LNCaP clone FGC (cell line): ENCODE measurements at regions not wholly inside any gene's neighbourhood (a gene's known extent, or its start where the extent isn't known, plus 50 kb on each side); places are given as distances from the start of the nearest gene placed in this dataset.

Experiments
- DNase-seq: peaks from one replicate; pipeline ENCODE4 v3.0.0-alpha.2; 2011; ENCODE audit warnings: low read depth
- H3K4me3 ChIP-seq: 2 replicates; pipeline ENCODE4 v1.5.1; 2011; ENCODE audit warnings: mild to moderate bottlenecking, low read depth, low read length, control low read depth
- CTCF ChIP-seq: IDR thresholded peaks from 2 replicates; pipeline ENCODE4 v1.5.1; 2012; ENCODE audit warnings: mild to moderate bottlenecking; ENCODE audit not compliant: control insufficient read depth, insufficient read depth; ENCODE audit errors: extremely low read depth

- DNase-seq: no peak
- H3K4me3 ChIP-seq: no peak overlapping the region
- TF ChIP-seq CTCF: no peak
Observed at GRCh38 chr15:26477044-26477443, 295.8 kb downstream of the GABRB3 start.

- TF ChIP-seq CTCF: 0 out of 2 replicates have a peak, but pooled peaks have one; percentile 5
- H3K4me3 ChIP-seq: no peak overlapping the region
- no peak for DNase-seq
Observed at GRCh38 chr15:26475554-26475953, 297.3 kb downstream of the GABRB3 start.

- TF ChIP-seq CTCF: no peak
- no peak for DNase-seq
- no peak overlapping the region for H3K4me3 ChIP-seq
Observed at GRCh38 chr15:26472661-26473060, 300.2 kb downstream of the GABRB3 start.

GRCh38 chr15:26461847-26462608 lies 310.8 kb downstream of the GABRB3 start:
- TF ChIP-seq CTCF: no peak
- no peak for DNase-seq
- no peak overlapping the region for H3K4me3 ChIP-seq

GRCh38 chr15:26460165-26460564 lies 312.7 kb downstream of the GABRB3 start:
- no peak overlapping the region for H3K4me3 ChIP-seq
- DNase-seq: no peak
- TF ChIP-seq CTCF: no peak

GRCh38 chr15:26455828-26456227 lies 317.0 kb downstream of the GABRB3 start:
- no peak overlapping the region for H3K4me3 ChIP-seq
- DNase-seq: peak; percentile 31
- no peak for TF ChIP-seq CTCF

GRCh38 chr15:26453914-26454313 lies 319.0 kb downstream of the GABRB3 start:
- DNase-seq: peak; percentile 1

More at GRCh38 chr15:26453914-26454313, 319.0 kb downstream of the GABRB3 start:
- H3K4me3 ChIP-seq: no peak overlapping the region
- no peak for TF ChIP-seq CTCF
